H1 (cell line): ENCODE measurements at regions not wholly inside any gene's neighbourhood (a gene's known extent, or its start where the extent isn't known, plus 50 kb on each side); places are given as distances from the start of the nearest gene placed in this dataset.

Experiments used
- CTCF ChIA-PET: fragments of 300-600 bp; sonication (Branson Sonifier 250); formaldehyde crosslinking; loops from one replicate; lab custom pipeline; 2021; ENCODE audit not compliant: partially characterized antibody; lab: Charles Lee
- POLR2A ChIA-PET: fragments of 300-600 bp; sonication (Branson Sonifier 250); formaldehyde crosslinking; loops from one replicate; lab custom pipeline; 2021; ENCODE audit warnings: inconsistent platforms; ENCODE audit not compliant: partially characterized antibody; lab: Charles Lee
- DNase-seq, 2 experiments: peaks; one replicate each; pipeline versions ENCODE4 v3.0.0 to v3.0.0-alpha.2; 2010 to 2022; ENCODE audit warnings: low spot score in 2 of 2, low read depth in 1 of 2, mixed read lengths in 1 of 2
- FAIRE-seq: peaks from 2 replicates; lab custom pipeline; 2011; peaks lifted over from hg19 to GRCh38; lab: Jason Lieb, UNC
- H2AFZ ChIP-seq: 2 replicates; pipeline ENCODE4 v1.8.1; 2012; ENCODE audit warnings: low read length, inconsistent platforms
- H2AK5ac ChIP-seq: 2 replicates; pipeline ENCODE4 v1.6.1; 2013; ENCODE audit warnings: low read depth, low read length
- H2BK120ac ChIP-seq: replicated peaks from 2 replicates; pipeline ENCODE3; 2013; ENCODE audit warnings: low read depth, low read length, inconsistent platforms
- H2BK12ac ChIP-seq: 2 replicates; pipeline ENCODE4 v1.6.1; 2013; ENCODE audit warnings: low read depth, low read length
- H2BK15ac ChIP-seq: 2 replicates; pipeline ENCODE4 v1.6.1; 2013; ENCODE audit warnings: low read length
- H2BK20ac ChIP-seq: 2 replicates; pipeline ENCODE4 v1.6.1; 2013; ENCODE audit warnings: low read length
- H2BK5ac ChIP-seq: 2 replicates; pipeline ENCODE4 v1.6.1; 2013; ENCODE audit warnings: low read depth, low read length
- H3K14ac ChIP-seq: 2 replicates; pipeline ENCODE4 v1.6.1; 2013; ENCODE audit warnings: inconsistent platforms; ENCODE audit not compliant: insufficient read length
- H3K18ac ChIP-seq: 2 replicates; pipeline ENCODE4 v1.6.1; 2013; ENCODE audit warnings: low read length; ENCODE audit errors: extremely low read depth
- H3K23ac ChIP-seq: 2 replicates; pipeline ENCODE4 v1.6.1; 2013; ENCODE audit warnings: inconsistent platforms; ENCODE audit not compliant: insufficient read length
- H3K23me2 ChIP-seq: 2 replicates; pipeline ENCODE4 v1.6.1; 2013; ENCODE audit warnings: low read depth, low read length
- H3K27ac ChIP-seq: 2 replicates; pipeline ENCODE4 v1.6.1; 2011; ENCODE audit warnings: low read depth, low read length, inconsistent platforms
- H3K27me3 ChIP-seq, 4 experiments: replicated peaks in 1 of 4; 1 replicate in 1 of 4; 2 replicates in 3 of 4; pipeline versions ENCODE4 v1.6.1 to v1.8.1; 2011 to 2013; ENCODE audit warnings: low read length in 3 of 4, mild to moderate bottlenecking in 3 of 4, inconsistent platforms in 2 of 4, mixed read lengths in 2 of 4, moderate library complexity in 1 of 4; ENCODE audit not compliant: control insufficient read depth in 3 of 4, insufficient read depth in 3 of 4; ENCODE audit errors: extremely low read depth in 1 of 4
- H3K36me3 ChIP-seq, 4 experiments: 2 replicates each; pipeline versions ENCODE4 v1.6.1 to v1.8.1; 2011 to 2013; ENCODE audit warnings: mild to moderate bottlenecking in 4 of 4, low read length in 3 of 4, moderate library complexity in 2 of 4, control low read depth in 1 of 4, inconsistent platforms in 1 of 4; ENCODE audit not compliant: insufficient read depth in 4 of 4, control insufficient read depth in 2 of 4
- H3K4ac ChIP-seq: replicated peaks from 2 replicates; pipeline ENCODE3; 2013; ENCODE audit warnings: low read length, low read depth, mixed read lengths, inconsistent platforms; ENCODE audit not compliant: insufficient read length
- H3K4me1 ChIP-seq, 4 experiments: replicated peaks in 1 of 4; 1 replicate in 1 of 4; 2 replicates in 3 of 4; pipeline versions ENCODE4 v1.6.1 to v1.8.1; 2011 to 2013; ENCODE audit warnings: low read length in 3 of 4, inconsistent platforms in 2 of 4, mixed read lengths in 1 of 4; ENCODE audit not compliant: insufficient read depth in 4 of 4, control insufficient read depth in 3 of 4
- H3K4me2 ChIP-seq, 2 experiments: 2 replicates each; pipeline versions ENCODE4 v1.6.1 to v1.8.1; 2011 to 2013; ENCODE audit warnings: low read depth in 2 of 2, low read length in 2 of 2, control low read depth in 1 of 2, inconsistent platforms in 1 of 2, mild to moderate bottlenecking in 1 of 2; ENCODE audit not compliant: insufficient read depth in 1 of 2
- H3K4me3 ChIP-seq, 4 experiments: fragments of 200-600, 300-600 bp in 1 of 4; sonication (generic), shearing (Covaris generic), sonication (Bioruptor Twin) in 1 of 4; 2 replicates each; pipeline versions ENCODE4 v1.5.1 to v1.8.1; 2011 to 2016; ENCODE audit warnings: low read length in 4 of 4, low read depth in 3 of 4, control low read depth in 2 of 4, inconsistent platforms in 2 of 4, mild to moderate bottlenecking in 2 of 4, mixed read lengths in 1 of 4, moderate library complexity in 1 of 4; ENCODE audit not compliant: insufficient read depth in 2 of 4; ENCODE audit errors: extremely low read depth in 1 of 4
- H3K56ac ChIP-seq: replicated peaks from 2 replicates; pipeline ENCODE3; 2013; ENCODE audit warnings: low read depth, mild to moderate bottlenecking, mixed read lengths, low read length, inconsistent platforms; ENCODE audit not compliant: insufficient read length
- H3K79me1 ChIP-seq: 2 replicates; pipeline ENCODE4 v1.6.1; 2013; ENCODE audit warnings: low read depth, low read length, control low read depth
- H3K79me2 ChIP-seq, 2 experiments: 2 replicates each; pipeline versions ENCODE4 v1.6.1 to v1.8.1; 2012 to 2013; ENCODE audit warnings: low read length in 2 of 2, mild to moderate bottlenecking in 2 of 2, inconsistent platforms in 1 of 2; ENCODE audit not compliant: insufficient read depth in 2 of 2, control insufficient read depth in 1 of 2
- H3K9ac ChIP-seq, 4 experiments: replicated peaks in 1 of 4; 1 replicate in 1 of 4; 2 replicates in 3 of 4; pipeline versions ENCODE4 v1.6.1 to v1.8.1; 2011 to 2013; ENCODE audit warnings: low read depth in 3 of 4, low read length in 3 of 4, control low read depth in 2 of 4, mild to moderate bottlenecking in 2 of 4, moderate library complexity in 2 of 4, inconsistent platforms in 1 of 4; ENCODE audit errors: extremely low read depth in 1 of 4
- H3K9me3 ChIP-seq, 2 experiments: 2 replicates each; pipeline versions ENCODE4 v1.6.1 to v1.8.1; 2012 to 2013; ENCODE audit warnings: mild to moderate bottlenecking in 2 of 2, moderate library complexity in 2 of 2, control low read depth in 1 of 2, inconsistent platforms in 1 of 2, low read depth in 1 of 2, low read length in 1 of 2, mixed read lengths in 1 of 2; ENCODE audit not compliant: insufficient read depth in 2 of 2
- H4K20me1 ChIP-seq, 2 experiments: replicated peaks in 1 of 2; 2 replicates each; pipeline versions ENCODE3 to v1.8.1; 2011 to 2013; ENCODE audit warnings: inconsistent platforms in 2 of 2, low read length in 2 of 2, mild to moderate bottlenecking in 1 of 2; ENCODE audit not compliant: insufficient read depth in 2 of 2, control insufficient read depth in 1 of 2
- H4K5ac ChIP-seq: 2 replicates; pipeline ENCODE4 v1.6.1; 2013; ENCODE audit warnings: low read length, low read depth, mixed read lengths, inconsistent platforms; ENCODE audit not compliant: insufficient read length
- H4K8ac ChIP-seq: 2 replicates; pipeline ENCODE4 v1.8.0; 2013; ENCODE audit warnings: mild to moderate bottlenecking, moderate library complexity, low read length, inconsistent platforms; ENCODE audit not compliant: insufficient read depth; ENCODE audit errors: extremely low read depth
- H4K91ac ChIP-seq: replicated peaks from 2 replicates; pipeline ENCODE3; 2013; ENCODE audit warnings: low read length, mixed read lengths, inconsistent platforms; ENCODE audit not compliant: insufficient read length
- KDM4A ChIP-seq: IDR thresholded peaks from one replicate; pipeline ENCODE4 v1.7.1; 2012; ENCODE audit warnings: low read depth, mild to moderate bottlenecking, moderate library complexity, low read length, inconsistent platforms; ENCODE audit not compliant: severe bottlenecking
- KDM5A ChIP-seq: fragments of 200-600 bp; IDR thresholded peaks from 2 replicates; pipeline ENCODE4 v1.7.1; 2012; ENCODE audit warnings: mild to moderate bottlenecking, low read length, inconsistent platforms, mixed read lengths
- RAD21 ChIP-seq, 2 experiments: IDR thresholded peaks in 1 of 2; conservative IDR thresholded peaks in 1 of 2; 2 replicates each; pipeline ENCODE4 v1.6.1; 2011; ENCODE audit warnings: low read depth in 2 of 2, low read length in 2 of 2, improper control_type of control experiment in 1 of 2, inconsistent platforms in 1 of 2, mild to moderate bottlenecking in 1 of 2, moderate library complexity in 1 of 2
- RNF2 ChIP-seq: fragments of 200-900, 300-1000 bp; sonication (generic); IDR thresholded peaks from 2 replicates; pipeline ENCODE4 v1.7.1; 2016; ENCODE audit warnings: borderline replicate concordance, low read depth, mild to moderate bottlenecking, antibody characterized with exemption, low read length; ENCODE audit not compliant: poor library complexity, severe bottlenecking; ENCODE audit errors: missing control alignments
- SAP30 ChIP-seq: fragments of 300-600 bp; sonication (generic); IDR thresholded peaks from 2 replicates; pipeline ENCODE4 v1.7.1; 2012; ENCODE audit warnings: low read length, moderate library complexity, mild to moderate bottlenecking, inconsistent platforms; ENCODE audit not compliant: insufficient read depth, insufficient replicate concordance
- SIX5 ChIP-seq: IDR thresholded peaks from 2 replicates; pipeline ENCODE4 v1.6.1; 2011; ENCODE audit warnings: mild to moderate bottlenecking, low read depth, low read length
- SP1 ChIP-seq: IDR thresholded peaks from 2 replicates; pipeline ENCODE4 v1.6.1; 2011; ENCODE audit warnings: low read depth, low read length
- WGBS, 2 experiments: shearing (Covaris generic) in 1 of 2; methylation state at CpG; one replicate each; pipeline versions ENCODE4 v1.1.6 to v1.1.7; 2013 to 2015; ENCODE audit warnings: low lambda C conversion rate in 2 of 2, mixed read lengths in 2 of 2, inconsistent platforms in 1 of 2, low coverage in 1 of 2, missing lambda C conversion rate in 1 of 2; ENCODE audit not compliant: insufficient replicate concordance in 2 of 2, insufficient coverage in 1 of 2, insufficient read length in 1 of 2; ENCODE audit errors: extremely low coverage in 1 of 2, missing lambda C conversion rate in 1 of 2; 5-methylcytosine and 5-hydroxymethylcytosine counted together

DNA sequence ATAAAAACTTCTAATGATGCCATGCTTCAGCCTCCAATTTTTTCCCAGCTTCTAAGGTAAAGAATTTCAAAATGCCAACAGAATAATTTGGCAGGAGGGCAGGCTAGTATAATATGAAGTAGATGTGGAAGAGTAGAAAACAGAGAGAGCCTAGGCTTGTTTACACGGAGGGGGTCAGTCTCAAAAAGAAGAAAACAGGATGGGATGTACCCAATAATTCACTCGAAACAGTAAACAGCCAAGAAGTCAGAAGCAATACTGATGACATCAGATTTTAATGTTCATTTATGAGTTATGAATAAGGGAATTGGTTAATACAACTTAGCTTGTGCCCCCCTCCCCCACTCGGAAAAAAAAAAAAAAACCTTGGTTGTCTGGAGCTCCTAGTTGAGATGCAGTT, 422.5 kb downstream of the FOXO1 start:
- H3K23me2 ChIP-seq, result no peaks in the 10 kb centered on the region
- H2BK20ac ChIP-seq, result no peak overlapping the region
- H3K56ac ChIP-seq, result no peak overlapping the region
- ChIA-PET POLR2A (no interaction called here), CTCF (no interaction called here)
- no peak overlapping the region for H3K18ac ChIP-seq
- no peak overlapping the region for H2AFZ ChIP-seq
- H4K91ac ChIP-seq, result no peak overlapping the region
- no peaks in the 10 kb centered on the region for H3K79me1 ChIP-seq
- H3K27me3 ChIP-seq, result no peaks in the 10 kb centered on the region
- no peaks in the 10 kb centered on the region for H3K9me3 ChIP-seq
- H3K4me1 ChIP-seq, result no peaks in the 10 kb centered on the region
- no peaks in the 10 kb centered on the region for H4K20me1 ChIP-seq
- H4K5ac ChIP-seq, result no peak overlapping the region
- H3K79me2 ChIP-seq, result no peaks in the 10 kb centered on the region
- no peak overlapping the region for H3K9ac ChIP-seq
- no peak overlapping the region for H2BK5ac ChIP-seq
- 30% methylated on average over 3 of the region's 3 CpGs; no CpG with 5 or more reads in 1 of the 2 experiments for WGBS, 2 experiments
- no peak overlapping the region for H2BK12ac ChIP-seq
- H2BK15ac ChIP-seq, result no peak overlapping the region
- H4K8ac ChIP-seq, result no peak overlapping the region
- no peak overlapping the region for H3K27ac ChIP-seq
- H3K4me2 ChIP-seq, result no peak overlapping the region
- no peak overlapping the region for H3K14ac ChIP-seq
- no peak overlapping the region for H2AK5ac ChIP-seq
- no peak overlapping the region for H3K4ac ChIP-seq
- H3K4me3 ChIP-seq, result no peak overlapping the region
- no peak for FAIRE-seq
- no peak overlapping the region for H3K23ac ChIP-seq
- DNase-seq, result no peak
- no peak overlapping the region for H2BK120ac ChIP-seq
- H3K36me3 ChIP-seq, result no peaks in the 10 kb centered on the region
- TF ChIP-seq RAD21 (IDR thresholded peaks at IDR 0.05 in 1 of 2, conservative IDR thresholded peaks at IDR 0.05 in 1 of 2; ENCODE audit: low read depth in 2 of 2, low read length in 2 of 2) (no peak), RNF2 (no peak), SP1 (no peak), KDM5A (no peak), SAP30 (no peak), SIX5 (no peak), KDM4A (no peak)
